C4-2B (cell line): ENCODE measurements at regions not wholly inside any gene's neighbourhood (a gene's known extent, or its start where the extent isn't known, plus 50 kb on each side); places are given as distances from the start of the nearest gene placed in this dataset.

ENCODE experiments used
- ZFX ChIP-seq: fragments of 450-650 bp; IDR thresholded peaks from 2 replicates; pipeline ENCODE4 v1.6.1; 2017
- TF ChIP-seq, protein P1 (sequence below): fragments of 450-650 bp; conservative IDR thresholded peaks from 2 replicates; pipeline ENCODE4 v1.5.1; 2017; ENCODE audit warnings: mild to moderate bottlenecking

DNA sequence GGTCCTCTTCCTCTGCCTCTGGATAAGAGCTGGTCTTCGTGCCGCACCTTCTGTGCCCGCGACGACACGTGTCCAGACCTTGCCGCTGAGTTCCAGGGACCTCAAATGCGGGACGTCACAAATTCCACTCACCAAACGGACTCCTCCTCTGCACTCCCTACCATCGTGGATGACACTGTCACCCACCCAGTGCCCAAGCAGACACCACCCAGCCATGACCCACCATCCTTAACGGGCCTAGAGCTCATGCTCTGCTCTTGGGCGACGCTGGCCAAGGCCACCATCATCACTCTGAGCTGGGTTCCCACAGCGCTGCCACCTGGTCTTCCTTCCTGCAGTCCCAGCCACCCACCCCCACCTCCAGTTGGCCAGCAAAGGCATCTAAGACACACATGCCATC is 96.4 kb upstream of the RPL38 start:
- TF ChIP-seq, protein P1, sequence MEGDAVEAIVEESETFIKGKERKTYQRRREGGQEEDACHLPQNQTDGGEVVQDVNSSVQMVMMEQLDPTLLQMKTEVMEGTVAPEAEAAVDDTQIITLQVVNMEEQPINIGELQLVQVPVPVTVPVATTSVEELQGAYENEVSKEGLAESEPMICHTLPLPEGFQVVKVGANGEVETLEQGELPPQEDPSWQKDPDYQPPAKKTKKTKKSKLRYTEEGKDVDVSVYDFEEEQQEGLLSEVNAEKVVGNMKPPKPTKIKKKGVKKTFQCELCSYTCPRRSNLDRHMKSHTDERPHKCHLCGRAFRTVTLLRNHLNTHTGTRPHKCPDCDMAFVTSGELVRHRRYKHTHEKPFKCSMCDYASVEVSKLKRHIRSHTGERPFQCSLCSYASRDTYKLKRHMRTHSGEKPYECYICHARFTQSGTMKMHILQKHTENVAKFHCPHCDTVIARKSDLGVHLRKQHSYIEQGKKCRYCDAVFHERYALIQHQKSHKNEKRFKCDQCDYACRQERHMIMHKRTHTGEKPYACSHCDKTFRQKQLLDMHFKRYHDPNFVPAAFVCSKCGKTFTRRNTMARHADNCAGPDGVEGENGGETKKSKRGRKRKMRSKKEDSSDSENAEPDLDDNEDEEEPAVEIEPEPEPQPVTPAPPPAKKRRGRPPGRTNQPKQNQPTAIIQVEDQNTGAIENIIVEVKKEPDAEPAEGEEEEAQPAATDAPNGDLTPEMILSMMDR = no peak
- no peak for TF ChIP-seq ZFX
